Upper lobe of left lung (tissue), 4 donors: ENCODE measurements at regions not wholly inside any gene's neighbourhood (a gene's known extent, or its start where the extent isn't known, plus 50 kb on each side); places are given as distances from the start of the nearest gene placed in this dataset.

Experiments
- CTCF ChIP-seq, 6 experiments: fragments of 450-650 bp in 4 of 6; fragments of 200-600 bp in 2 of 6; sonication (generic) in 2 of 6; IDR thresholded peaks; one replicate each; pipeline ENCODE4 v1.5.1; 2016 to 2019; ENCODE audit warnings: antibody characterized with exemption in 6 of 6
- POLR2A ChIP-seq, 4 donors: fragments of 450-650 bp; IDR thresholded peaks; one replicate each; pipeline ENCODE4 v1.5.1; 2016 to 2017; ENCODE audit warnings: antibody characterized with exemption in 4 of 4, mild to moderate bottlenecking in 2 of 4
- POLR2AphosphoS5 ChIP-seq, 2 donors: sonication (generic); formaldehyde crosslinking; IDR thresholded peaks; one replicate each; pipeline ENCODE4 v1.5.1; 2017; ENCODE audit warnings: antibody characterized with exemption in 2 of 2

- no peak for TF ChIP-seq CTCF (IDR thresholded peaks at IDR 0.05)
- no peak for TF ChIP-seq POLR2AphosphoS5 (IDR thresholded peaks at IDR 0.05)
- no peak for TF ChIP-seq POLR2A (IDR thresholded peaks at IDR 0.05)
These were observed 107.8 kb downstream of the ADRA2C start for GRCh38 chr4:3874028-3874415.
